WTC11 (cell line): ENCODE measurements at regions not wholly inside any gene's neighbourhood (a gene's known extent, or its start where the extent isn't known, plus 50 kb on each side); places are given as distances from the start of the nearest gene placed in this dataset.

Experiments used
- ATAC-seq: fragments of 200-7000 bp; cut with Tn5 transposase; 2 replicates; pipeline ENCODE4 v1.10.0; 2021; ENCODE audit warnings: mild to moderate bottlenecking, moderate library complexity
- CTCF ChIA-PET: fragments of 300-600 bp; sonication (Branson Sonifier 250); formaldehyde crosslinking; loops from one replicate; lab custom pipeline; 2021; ENCODE audit warnings: antibody characterized with exemption; lab: Charles Lee
- POLR2A ChIA-PET: fragments of 350-600 bp; sonication (Branson Sonifier 250); formaldehyde crosslinking; loops from one replicate; lab custom pipeline; 2021; ENCODE audit warnings: antibody characterized with exemption; lab: Charles Lee
- DNase-seq: peaks from one replicate; pipeline ENCODE4 v3.0.0; 2021; ENCODE audit warnings: low spot score
- H3K27ac Mint-ChIP-seq: 2 replicates; pipeline ENCODE4 v1.8.0; 2021; ENCODE audit warnings: mixed read lengths
- H3K27me3 Mint-ChIP-seq: 2 replicates; pipeline ENCODE4 v1.8.0; 2021; ENCODE audit warnings: low read depth, mild to moderate bottlenecking, moderate library complexity, mixed read lengths
- H3K36me3 Mint-ChIP-seq: 2 replicates; pipeline ENCODE4 v1.8.0; 2021; ENCODE audit warnings: mixed read lengths
- H3K4me1 Mint-ChIP-seq: 2 replicates; pipeline ENCODE4 v1.8.0; 2022; ENCODE audit warnings: mixed read lengths
- H3K4me3 Mint-ChIP-seq: 2 replicates; pipeline ENCODE4 v1.8.0; 2021; ENCODE audit warnings: mild to moderate bottlenecking, moderate library complexity, mixed read lengths
- H3K9me3 Mint-ChIP-seq: 2 replicates; pipeline ENCODE4 v1.8.0; 2021; ENCODE audit warnings: mixed read lengths
- ATF1 ChIP-seq: sonication (generic); formaldehyde crosslinking; IDR thresholded peaks from 2 replicates; pipeline ENCODE4 v1.8.1; 2023; ENCODE audit warnings: mild to moderate bottlenecking, moderate library complexity, missing genetic modification reagents
- EMX1 ChIP-seq: fragments of 250-450 bp; sonication (Bioruptor Pico); IDR thresholded peaks from 2 replicates; pipeline ENCODE4 v1.8.0; 2021; ENCODE audit warnings: mild to moderate bottlenecking
- FOXK1 ChIP-seq: sonication (generic); formaldehyde crosslinking; IDR thresholded peaks from 2 replicates; pipeline ENCODE4 v1.8.0; 2022; ENCODE audit warnings: mild to moderate bottlenecking, moderate library complexity, missing genetic modification reagents
- JUN ChIP-seq: sonication (generic); formaldehyde crosslinking; IDR thresholded peaks from 2 replicates; pipeline ENCODE4 v1.8.0; 2023; ENCODE audit warnings: mild to moderate bottlenecking, missing genetic modification reagents
- NFATC4 ChIP-seq: fragments of 250-450 bp; sonication (Bioruptor Pico); IDR thresholded peaks from 2 replicates; pipeline ENCODE4 v1.9.0; 2021; ENCODE audit warnings: mild to moderate bottlenecking
- NR3C1 ChIP-seq: sonication (generic); formaldehyde crosslinking; conservative IDR thresholded peaks from 2 replicates; pipeline ENCODE4 v1.8.1; 2023; ENCODE audit warnings: low read depth, mild to moderate bottlenecking, missing genetic modification reagents
- PRRX2 ChIP-seq: fragments of 250-450 bp; sonication (Bioruptor Pico); IDR thresholded peaks from 2 replicates; pipeline ENCODE4 v1.8.0; 2021; ENCODE audit warnings: mild to moderate bottlenecking
- RORB ChIP-seq: fragments of 250-450 bp; sonication (Bioruptor Pico); IDR thresholded peaks from 2 replicates; pipeline ENCODE4 v1.9.0; 2021; ENCODE audit warnings: mild to moderate bottlenecking
- SMAD3 ChIP-seq: sonication (generic); formaldehyde crosslinking; IDR thresholded peaks from 2 replicates; pipeline ENCODE4 v1.8.0; 2022; ENCODE audit warnings: missing genetic modification reagents, mild to moderate bottlenecking, borderline replicate concordance
- ZNF121 ChIP-seq: sonication (generic); formaldehyde crosslinking; IDR thresholded peaks from 2 replicates; pipeline ENCODE4 v1.8.0; 2023; ENCODE audit warnings: missing genetic modification reagents
- ZNF671 ChIP-seq: fragments of 250-450 bp; sonication (Bioruptor Pico); IDR thresholded peaks from 2 replicates; pipeline ENCODE4 v1.8.0; 2021; ENCODE audit warnings: mild to moderate bottlenecking
- TF ChIP-seq, protein P1 (sequence below): sonication (generic); formaldehyde crosslinking; IDR thresholded peaks from 2 replicates; pipeline ENCODE4 v1.8.1; 2022; ENCODE audit warnings: low read depth, missing genetic modification reagents, borderline replicate concordance
- TF ChIP-seq, protein P2 (sequence below): sonication (generic); formaldehyde crosslinking; IDR thresholded peaks from 2 replicates; pipeline ENCODE4 v1.8.1; 2022; ENCODE audit warnings: mild to moderate bottlenecking, missing genetic modification reagents, moderate library complexity, borderline replicate concordance
- TF ChIP-seq, protein P3 (sequence below): sonication (generic); formaldehyde crosslinking; IDR thresholded peaks from 2 replicates; pipeline ENCODE4 v1.8.0; 2022; ENCODE audit warnings: mild to moderate bottlenecking, missing genetic modification reagents
- TF ChIP-seq, protein P4 (sequence below): sonication (generic); formaldehyde crosslinking; IDR thresholded peaks from 2 replicates; pipeline ENCODE4 v1.8.1; 2023; ENCODE audit warnings: mild to moderate bottlenecking, missing genetic modification reagents, moderate library complexity
- TF ChIP-seq, protein P5 (sequence below): fragments of 250-450 bp; sonication (Bioruptor Pico); conservative IDR thresholded peaks from 2 replicates; pipeline ENCODE4 v1.9.0; 2021; ENCODE audit warnings: mild to moderate bottlenecking
- TF ChIP-seq, protein P6 (sequence below): sonication (generic); formaldehyde crosslinking; IDR thresholded peaks from 2 replicates; pipeline ENCODE4 v1.8.0; 2022; ENCODE audit warnings: mild to moderate bottlenecking, missing genetic modification reagents

DNA sequence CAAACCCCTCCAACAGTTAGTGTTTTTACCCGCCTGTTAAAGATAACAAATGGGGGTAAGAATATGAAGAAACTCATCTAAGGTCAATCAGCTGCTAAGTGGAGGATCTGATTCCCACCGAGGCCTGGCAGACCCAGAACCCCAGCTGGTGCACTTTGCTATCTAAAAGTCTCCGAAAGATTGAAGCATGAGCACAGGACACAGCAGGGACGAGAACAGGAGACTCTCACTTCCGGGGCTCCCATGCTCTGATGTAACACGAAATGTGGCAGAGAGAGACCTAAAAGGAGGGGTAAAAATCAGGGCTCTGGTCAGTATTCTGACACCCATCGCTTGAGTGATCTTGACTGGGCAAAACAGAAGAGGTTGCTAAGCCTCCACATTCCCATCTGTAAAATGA lies 119.7 kb downstream of the PDCL3 start (continued):
- TF ChIP-seq, protein P1, sequence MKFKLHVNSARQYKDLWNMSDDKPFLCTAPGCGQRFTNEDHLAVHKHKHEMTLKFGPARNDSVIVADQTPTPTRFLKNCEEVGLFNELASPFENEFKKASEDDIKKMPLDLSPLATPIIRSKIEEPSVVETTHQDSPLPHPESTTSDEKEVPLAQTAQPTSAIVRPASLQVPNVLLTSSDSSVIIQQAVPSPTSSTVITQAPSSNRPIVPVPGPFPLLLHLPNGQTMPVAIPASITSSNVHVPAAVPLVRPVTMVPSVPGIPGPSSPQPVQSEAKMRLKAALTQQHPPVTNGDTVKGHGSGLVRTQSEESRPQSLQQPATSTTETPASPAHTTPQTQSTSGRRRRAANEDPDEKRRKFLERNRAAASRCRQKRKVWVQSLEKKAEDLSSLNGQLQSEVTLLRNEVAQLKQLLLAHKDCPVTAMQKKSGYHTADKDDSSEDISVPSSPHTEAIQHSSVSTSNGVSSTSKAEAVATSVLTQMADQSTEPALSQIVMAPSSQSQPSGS (CRISPR knock-in tag) = no peak
- TF ChIP-seq ZNF121 (CRISPR knock-in tag) = no peak
- no peak for TF ChIP-seq JUN (CRISPR knock-in tag)
- TF ChIP-seq NFATC4 = no peak

DNA sequence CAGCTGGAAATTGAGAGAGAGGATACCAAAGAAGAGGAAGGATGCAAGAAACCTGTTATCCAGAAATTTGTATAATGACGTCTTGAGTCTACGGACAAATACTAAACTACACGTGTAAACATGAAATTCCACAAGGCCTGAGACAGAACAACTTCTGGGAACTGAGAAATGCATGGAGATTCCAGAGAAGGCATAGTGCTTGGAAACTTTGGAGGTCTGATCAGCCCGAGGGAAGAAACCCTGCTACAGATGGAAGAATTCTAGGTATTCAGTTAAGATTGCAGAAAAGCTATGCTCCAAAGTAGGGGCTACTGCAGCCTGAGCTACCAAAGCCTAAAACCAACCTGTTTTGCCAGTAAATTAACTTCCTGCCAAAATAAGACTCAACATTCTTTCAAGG lies 120.4 kb downstream of the PDCL3 start:
- peaks cover 45% of the 10 kb centered on the region for H3K9me3 Mint-ChIP-seq
- H3K36me3 Mint-ChIP-seq = peaks cover 29% of the 10 kb centered on the region
- no peak overlapping the region for H3K27ac Mint-ChIP-seq
- no peaks in the 10 kb centered on the region for H3K4me1 Mint-ChIP-seq
- H3K4me3 Mint-ChIP-seq = no peak overlapping the region
- CTCF ChIA-PET = no interaction called here
- POLR2A ChIA-PET = no interaction called here
- ATAC-seq (no peak), DNase-seq (no peak)
- TF ChIP-seq PRRX2 (CRISPR knock-in tag) = no peak
- TF ChIP-seq SMAD3 (CRISPR knock-in tag) = no peak
- TF ChIP-seq ATF1 = no peak
- TF ChIP-seq RORB (CRISPR knock-in tag) = no peak
- H3K27me3 Mint-ChIP-seq = no peaks in the 10 kb centered on the region; the same call in 1 of the 2 replicates

DNA sequence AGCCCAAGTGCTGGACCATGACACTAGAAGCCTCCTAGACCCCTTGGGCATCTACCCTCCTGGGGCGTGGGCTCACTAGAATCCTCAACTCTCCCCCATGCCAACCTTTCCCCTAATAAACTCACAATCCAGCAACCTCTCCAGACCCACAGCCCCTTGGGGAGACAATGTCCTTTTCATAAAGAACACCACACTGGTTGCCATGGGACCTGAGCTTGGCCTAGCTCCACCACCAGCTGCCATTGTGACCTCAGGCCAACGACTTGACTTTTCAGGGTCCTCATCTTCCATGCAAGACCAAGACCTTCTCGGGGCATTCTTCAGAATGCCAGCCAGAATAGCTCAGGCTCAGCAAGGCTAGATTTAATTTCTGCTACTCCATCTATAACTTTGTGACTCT lies 128.1 kb upstream of the NPAS2 start:
- ChIA-PET POLR2A (no interaction called here), CTCF (no interaction called here)
- DNase-seq (no peak), ATAC-seq (no peak)
- H3K4me3 Mint-ChIP-seq = no peak overlapping the region
- no peaks in the 10 kb centered on the region for H3K27me3 Mint-ChIP-seq
- peaks cover 32% of the 10 kb centered on the region for H3K9me3 Mint-ChIP-seq
- H3K36me3 Mint-ChIP-seq = peaks cover 2% of the 10 kb centered on the region
- H3K4me1 Mint-ChIP-seq = peaks cover 9% of the 10 kb centered on the region
- no peak overlapping the region for H3K27ac Mint-ChIP-seq
- TF ChIP-seq FOXK1 (no peak), NR3C1 (CRISPR knock-in tag) (no peak), EMX1 (CRISPR knock-in tag) (no peak), RORB (CRISPR knock-in tag) (no peak), ZNF671 (no peak)
- TF ChIP-seq, protein P2, sequence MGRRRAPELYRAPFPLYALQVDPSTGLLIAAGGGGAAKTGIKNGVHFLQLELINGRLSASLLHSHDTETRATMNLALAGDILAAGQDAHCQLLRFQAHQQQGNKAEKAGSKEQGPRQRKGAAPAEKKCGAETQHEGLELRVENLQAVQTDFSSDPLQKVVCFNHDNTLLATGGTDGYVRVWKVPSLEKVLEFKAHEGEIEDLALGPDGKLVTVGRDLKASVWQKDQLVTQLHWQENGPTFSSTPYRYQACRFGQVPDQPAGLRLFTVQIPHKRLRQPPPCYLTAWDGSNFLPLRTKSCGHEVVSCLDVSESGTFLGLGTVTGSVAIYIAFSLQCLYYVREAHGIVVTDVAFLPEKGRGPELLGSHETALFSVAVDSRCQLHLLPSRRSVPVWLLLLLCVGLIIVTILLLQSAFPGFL (CRISPR knock-in tag) = no peak
- TF ChIP-seq, protein P3, sequence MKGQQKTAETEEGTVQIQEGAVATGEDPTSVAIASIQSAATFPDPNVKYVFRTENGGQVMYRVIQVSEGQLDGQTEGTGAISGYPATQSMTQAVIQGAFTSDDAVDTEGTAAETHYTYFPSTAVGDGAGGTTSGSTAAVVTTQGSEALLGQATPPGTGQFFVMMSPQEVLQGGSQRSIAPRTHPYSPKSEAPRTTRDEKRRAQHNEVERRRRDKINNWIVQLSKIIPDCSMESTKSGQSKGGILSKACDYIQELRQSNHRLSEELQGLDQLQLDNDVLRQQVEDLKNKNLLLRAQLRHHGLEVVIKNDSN = no peak
- TF ChIP-seq, protein P4, sequence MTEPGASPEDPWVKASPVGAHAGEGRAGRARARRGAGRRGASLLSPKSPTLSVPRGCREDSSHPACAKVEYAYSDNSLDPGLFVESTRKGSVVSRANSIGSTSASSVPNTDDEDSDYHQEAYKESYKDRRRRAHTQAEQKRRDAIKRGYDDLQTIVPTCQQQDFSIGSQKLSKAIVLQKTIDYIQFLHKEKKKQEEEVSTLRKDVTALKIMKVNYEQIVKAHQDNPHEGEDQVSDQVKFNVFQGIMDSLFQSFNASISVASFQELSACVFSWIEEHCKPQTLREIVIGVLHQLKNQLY (CRISPR knock-in tag) = no peak
- TF ChIP-seq, protein P1 (CRISPR knock-in tag) = no peak
- TF ChIP-seq, protein P5, sequence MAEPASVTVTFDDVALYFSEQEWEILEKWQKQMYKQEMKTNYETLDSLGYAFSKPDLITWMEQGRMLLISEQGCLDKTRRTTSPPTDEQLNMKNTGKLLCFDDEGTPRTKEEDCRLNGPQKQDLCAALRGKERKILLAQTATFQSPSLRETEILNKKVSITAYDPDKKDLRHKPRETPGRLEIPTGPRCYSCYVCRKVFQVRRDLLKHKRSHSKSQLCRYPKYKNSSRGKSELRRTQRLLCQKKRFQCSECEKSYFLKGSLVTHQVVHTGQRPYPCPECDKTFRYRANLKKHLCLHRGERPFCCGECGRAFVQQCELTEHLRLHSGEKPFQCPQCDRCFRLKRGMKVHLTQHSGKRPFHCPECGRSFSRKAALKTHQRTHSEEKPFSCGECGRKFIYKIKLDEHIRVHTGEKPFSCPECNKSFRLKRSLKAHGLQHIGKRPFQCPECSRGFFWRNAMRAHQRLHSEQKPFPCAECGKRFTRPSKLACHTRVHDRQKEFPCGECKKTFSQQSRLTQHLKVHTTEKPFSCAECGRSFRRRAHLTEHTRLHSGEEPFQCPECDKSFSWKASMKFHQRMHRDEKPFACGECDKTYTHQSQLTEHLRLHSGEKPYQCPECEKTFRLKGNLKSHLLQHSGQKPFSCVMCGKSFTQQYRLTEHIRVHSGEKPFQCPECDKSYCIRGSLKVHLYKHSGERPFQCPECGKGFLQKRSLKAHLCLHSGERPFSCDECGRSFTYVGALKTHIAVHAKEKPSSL = no peak
- TF ChIP-seq, protein P6, sequence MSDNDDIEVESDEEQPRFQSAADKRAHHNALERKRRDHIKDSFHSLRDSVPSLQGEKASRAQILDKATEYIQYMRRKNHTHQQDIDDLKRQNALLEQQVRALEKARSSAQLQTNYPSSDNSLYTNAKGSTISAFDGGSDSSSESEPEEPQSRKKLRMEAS (CRISPR knock-in tag) = no peak
